Lower leg skin (tissue), 3 donors: ENCODE measurements at regions not wholly inside any gene's neighbourhood (a gene's known extent, or its start where the extent isn't known, plus 50 kb on each side); places are given as distances from the start of the nearest gene placed in this dataset.

Source experiments
- CTCF ChIP-seq, 3 donors: fragments of 450-650 bp; IDR thresholded peaks; one replicate each; pipeline ENCODE4 v1.5.1; 2016; ENCODE audit warnings: antibody characterized with exemption in 3 of 3, mild to moderate bottlenecking in 3 of 3, moderate library complexity in 2 of 3
- POLR2A ChIP-seq, 2 donors: fragments of 450-650 bp; IDR thresholded peaks; one replicate each; pipeline ENCODE4 v1.6.1; 2016 to 2017; ENCODE audit warnings: antibody characterized with exemption in 2 of 2, mild to moderate bottlenecking in 1 of 2, moderate library complexity in 1 of 2

- TF ChIP-seq CTCF (IDR thresholded peaks at IDR 0.05): no peak
- TF ChIP-seq POLR2A (IDR thresholded peaks at IDR 0.05): no peak
Measured at GRCh38 chr14:34266344-34266743, 195.7 kb downstream of the SPTSSA start.
